ENCODE measurements at regions not wholly inside any gene's neighbourhood (a gene's known extent, or its start where the extent isn't known, plus 50 kb on each side); places are given as distances from the start of the nearest gene placed in this dataset.

GRCh38 chr5:174188295-174188694, 142.8 kb downstream of the NSG2 start:
- TF ChIP-seq CTCF (IDR thresholded peaks at IDR 0.05 in 4 of 5, conservative IDR thresholded peaks at IDR 0.05 in 1 of 5), result no peak
- TF ChIP-seq POLR2A (IDR thresholded peaks at IDR 0.05), result no peak

All from gastrocnemius medialis (tissue), 4 donors.